Neural progenitor cell (in vitro differentiated cells): ENCODE measurements at regions not wholly inside any gene's neighbourhood (a gene's known extent, or its start where the extent isn't known, plus 50 kb on each side); places are given as distances from the start of the nearest gene placed in this dataset.

Experiments
- DNase-seq: peaks from one replicate; pipeline ENCODE4 v3.0.0-alpha.2; 2016; ENCODE audit warnings: low spot score
- H2AFZ ChIP-seq: fragments of 200-600 bp; sonication (generic); replicated peaks from 2 replicates; pipeline ENCODE4 v1.6.1; 2016; ENCODE audit warnings: antibody characterized with exemption
- H3F3A ChIP-seq: fragments of 200-600 bp; sonication (generic); 2 replicates; pipeline ENCODE4 v1.6.1; 2016; ENCODE audit warnings: antibody characterized with exemption, low read depth
- H3K27ac ChIP-seq: fragments of 200-600 bp; sonication (generic); 2 replicates; pipeline ENCODE4 v1.5.1; 2016; ENCODE audit warnings: mild to moderate bottlenecking
- H3K27me3 ChIP-seq: fragments of 200-600 bp; sonication (generic); 2 replicates; pipeline ENCODE4 v1.6.1; 2016; ENCODE audit warnings: mild to moderate bottlenecking, moderate library complexity
- H3K36me3 ChIP-seq: fragments of 200-600 bp; sonication (generic); 2 replicates; pipeline ENCODE4 v1.5.1; 2016
- H3K4me1 ChIP-seq: fragments of 200-600 bp; sonication (generic); 2 replicates; pipeline ENCODE4 v1.6.1; 2016; ENCODE audit warnings: mixed run types
- H3K4me2 ChIP-seq: fragments of 200-600 bp; sonication (generic); 2 replicates; pipeline ENCODE4 v1.6.1; 2016
- H3K4me3 ChIP-seq: fragments of 200-600 bp; sonication (generic); 2 replicates; pipeline ENCODE4 v1.5.1; 2016
- H3K79me2 ChIP-seq: fragments of 200-600 bp; sonication (generic); 2 replicates; pipeline ENCODE4 v1.6.1; 2016; ENCODE audit warnings: low read depth
- H3K9ac ChIP-seq: fragments of 200-600 bp; sonication (generic); 2 replicates; pipeline ENCODE4 v1.6.1; 2016
- H3K9me3 ChIP-seq: fragments of 200-600 bp; sonication (generic); 2 replicates; pipeline ENCODE4 v1.5.1; 2016; ENCODE audit warnings: low read depth
- H4K20me1 ChIP-seq: fragments of 200-600 bp; sonication (generic); 2 replicates; pipeline ENCODE4 v1.6.1; 2016; ENCODE audit warnings: low read depth
- H3K27ac Mint-ChIP-seq: 3 replicates; pipeline ENCODE4 v1.8.0; 2021; ENCODE audit warnings: mixed read lengths
- H3K27me3 Mint-ChIP-seq: 2 replicates; pipeline ENCODE4 v1.8.0; 2022; ENCODE audit warnings: low read depth, mild to moderate bottlenecking, inconsistent platforms, moderate library complexity, mixed read lengths; ENCODE audit not compliant: insufficient read depth
- H3K36me3 Mint-ChIP-seq: 3 replicates; pipeline ENCODE4 v1.8.0; 2021; ENCODE audit warnings: mixed read lengths
- H3K4me1 Mint-ChIP-seq: 3 replicates; pipeline ENCODE4 v1.8.0; 2021; ENCODE audit warnings: mixed read lengths
- H3K4me3 Mint-ChIP-seq: 3 replicates; pipeline ENCODE4 v1.8.0; 2021; ENCODE audit warnings: mild to moderate bottlenecking, moderate library complexity, mixed read lengths
- H3K9me3 Mint-ChIP-seq: 3 replicates; pipeline ENCODE4 v1.8.0; 2020; ENCODE audit warnings: mixed read lengths
- CTCF ChIP-seq: fragments of 200-600 bp; sonication (generic); IDR thresholded peaks from 2 replicates; pipeline ENCODE4 v1.5.1; 2017; ENCODE audit warnings: antibody characterized with exemption, mild to moderate bottlenecking
- EZH2 ChIP-seq: fragments of 200-600 bp; sonication (generic); IDR thresholded peaks from 2 replicates; pipeline ENCODE4 v1.6.1; 2017; ENCODE audit warnings: antibody characterized with exemption, mild to moderate bottlenecking, moderate library complexity
- EZH2phosphoT487 ChIP-seq: fragments of 200-600 bp; sonication (generic); IDR thresholded peaks from 2 replicates; pipeline ENCODE4 v1.6.1; 2017; ENCODE audit warnings: antibody characterized with exemption

GRCh38 chr2:106700616-106701015 is 185.4 kb downstream of the ST6GAL2 start:
- no peaks in the 10 kb centered on the region for H3K27me3 ChIP-seq
- H3K9me3 ChIP-seq = no peaks in the 10 kb centered on the region
- H3K4me1 ChIP-seq = no peaks in the 10 kb centered on the region
- H3K9me3 Mint-ChIP-seq = peaks cover 5% of the 10 kb centered on the region
- H4K20me1 ChIP-seq = no peaks in the 10 kb centered on the region
- no peak overlapping the region for H3K27ac ChIP-seq
- no peak overlapping the region for H3K4me2 ChIP-seq
- H3K4me3 ChIP-seq = no peak overlapping the region
- H3F3A ChIP-seq = no peaks in the 10 kb centered on the region
- H3K4me1 Mint-ChIP-seq = peaks cover 13% of the 10 kb centered on the region
- no peaks in the 10 kb centered on the region for H3K79me2 ChIP-seq
- H3K9ac ChIP-seq = no peak overlapping the region
- H2AFZ ChIP-seq = no peak overlapping the region
- H3K4me3 Mint-ChIP-seq = no peak overlapping the region
- no peak for DNase-seq
- H3K27me3 Mint-ChIP-seq = peaks cover 2% of the 10 kb centered on the region
- no peak overlapping the region for H3K27ac Mint-ChIP-seq
- peaks cover 2% of the 10 kb centered on the region for H3K36me3 Mint-ChIP-seq
- TF ChIP-seq EZH2 = no peak
- TF ChIP-seq CTCF = no peak
- TF ChIP-seq EZH2phosphoT487 = no peak
- H3K36me3 ChIP-seq = no peaks in the 10 kb centered on the region

- no peak for DNase-seq
- Histone ChIP-seq H3K79me2 (no peaks in the 10 kb centered on the region), H3K27me3 (no peaks in the 10 kb centered on the region), H3K4me3 (no peak overlapping the region), H3K4me1 (no peaks in the 10 kb centered on the region), H3K27ac (no peak overlapping the region), H3K9me3 (no peaks in the 10 kb centered on the region), H2AFZ (no peak overlapping the region), H3K9ac (no peak overlapping the region), H4K20me1 (no peaks in the 10 kb centered on the region), H3F3A (no peaks in the 10 kb centered on the region), H3K4me2 (no peak overlapping the region), H3K36me3 (no peaks in the 10 kb centered on the region)
- Mint-ChIP-seq H3K4me1 (peaks cover 13% of the 10 kb centered on the region), H3K4me3 (no peak overlapping the region), H3K9me3 (peaks cover 3% of the 10 kb centered on the region), H3K36me3 (peaks cover 2% of the 10 kb centered on the region), H3K27ac (no peak overlapping the region), H3K27me3 (peaks cover 2% of the 10 kb centered on the region)
- no peak for TF ChIP-seq EZH2phosphoT487
- no peak for TF ChIP-seq CTCF
- TF ChIP-seq EZH2 = no peak
These were observed 184.6 kb downstream of the ST6GAL2 start for GRCh38 chr2:106701203-106702022.

GRCh38 chr2:106703161-106703560 is 182.8 kb downstream of the ST6GAL2 start:
- no peak overlapping the region for H3K4me3 ChIP-seq
- no peak overlapping the region for H3K4me2 ChIP-seq
- H3K27me3 ChIP-seq = no peaks in the 10 kb centered on the region
- Mint-ChIP-seq H3K4me1 (peaks cover 13% of the 10 kb centered on the region), H3K27ac (no peak overlapping the region), H3K27me3 (peaks cover 2% of the 10 kb centered on the region), H3K9me3 (no peaks in the 10 kb centered on the region), H3K36me3 (peaks cover 2% of the 10 kb centered on the region), H3K4me3 (no peak overlapping the region)
- no peak overlapping the region for H2AFZ ChIP-seq
- H3F3A ChIP-seq = no peaks in the 10 kb centered on the region
- no peak overlapping the region for H3K27ac ChIP-seq
- H3K79me2 ChIP-seq = no peaks in the 10 kb centered on the region
- H3K36me3 ChIP-seq = no peaks in the 10 kb centered on the region
- H3K9me3 ChIP-seq = no peaks in the 10 kb centered on the region
- no peaks in the 10 kb centered on the region for H4K20me1 ChIP-seq
- H3K9ac ChIP-seq = no peak overlapping the region
- no peaks in the 10 kb centered on the region for H3K4me1 ChIP-seq
- DNase-seq = no peak
- no peak for TF ChIP-seq EZH2

GRCh38 chr2:106704798-106705197 is 181.2 kb downstream of the ST6GAL2 start:
- Histone ChIP-seq H3K4me3 (no peak overlapping the region), H3K9ac (no peak overlapping the region), H3K79me2 (no peaks in the 10 kb centered on the region), H3K36me3 (no peaks in the 10 kb centered on the region), H3K4me2 (no peak overlapping the region), H3F3A (no peaks in the 10 kb centered on the region), H3K9me3 (no peaks in the 10 kb centered on the region), H2AFZ (no peak overlapping the region), H3K27me3 (no peaks in the 10 kb centered on the region), H3K4me1 (no peaks in the 10 kb centered on the region), H3K27ac (no peak overlapping the region), H4K20me1 (no peaks in the 10 kb centered on the region)
- Mint-ChIP-seq H3K9me3 (no peaks in the 10 kb centered on the region), H3K36me3 (no peaks in the 10 kb centered on the region), H3K27me3 (peaks cover 5% of the 10 kb centered on the region), H3K4me1 (peaks cover 19% of the 10 kb centered on the region), H3K4me3 (no peak overlapping the region), H3K27ac (no peak overlapping the region)
- DNase-seq = no peak
- TF ChIP-seq CTCF = no peak
- no peak for TF ChIP-seq EZH2
- no peak for TF ChIP-seq EZH2phosphoT487
